ENCODE measurements at regions not wholly inside any gene's neighbourhood (a gene's known extent, or its start where the extent isn't known, plus 50 kb on each side); places are given as distances from the start of the nearest gene placed in this dataset.

GRCh38 chr21:39120876-39121599 lies 62.2 kb downstream of the PSMG1 start:
- in situ Hi-C loops (cut with MboI) (loop anchor here (10.0 kb wide), 2 partner anchors 386 to 616 kb away; no protein-coding TSS in a partner anchor), intact Hi-C loops (cut with micrococcal nuclease; ENCODE audit: unreplicated experiment) (no loop called here)
- WGBS (ENCODE audit: insufficient coverage, insufficient replicate concordance, low lambda C conversion rate, missing lambda C conversion rate) = 20% methylated on average over 10 of the region's 10 CpGs
- no peaks in the 10 kb centered on the region for H3K9me3 ChIP-seq (replicated peaks; ENCODE audit: control insufficient read depth, insufficient read depth, low read length)
- no peaks in the 10 kb centered on the region for H3K4me1 ChIP-seq (ENCODE audit: control insufficient read depth, insufficient read depth, low read length)
- H4K20me1 ChIP-seq (ENCODE audit: control insufficient read depth, insufficient read depth) = no peaks in the 10 kb centered on the region
- ChIA-PET SMC1A (ENCODE audit: uncharacterized antibody, unreplicated experiment) (no interaction called here), CTCF (no interaction called here), RAD21 (ENCODE audit: unreplicated experiment) (no interaction called here), POLR2A (no interaction called here)
- H3K4me2 ChIP-seq (ENCODE audit: control insufficient read depth, insufficient read depth) = no peak overlapping the region
- FAIRE-seq = no peak
- ATAC-seq = no peak
- H3K27ac ChIP-seq (ENCODE audit: control insufficient read depth, insufficient read depth) = no peak overlapping the region
- no peaks in the 10 kb centered on the region for H3K79me2 ChIP-seq (ENCODE audit: control insufficient read depth, insufficient read depth, low read length)
- TF ChIP-seq CHD2 (IDR thresholded peaks at IDR 0.05; ENCODE audit: borderline replicate concordance, low read depth, low read length) = no peak
- no peak for TF ChIP-seq GATAD2B (conservative IDR thresholded peaks at IDR 0.05; ENCODE audit: low read depth)
- no peak for TF ChIP-seq CHD4 (IDR thresholded peaks at IDR 0.05)
- TF ChIP-seq RELB (IDR thresholded peaks at IDR 0.05; ENCODE audit: low read depth) = no peak
- TF ChIP-seq KDM1A (IDR thresholded peaks at IDR 0.05; ENCODE audit: borderline replicate concordance) = no peak
- no peak for TF ChIP-seq RUNX3 (IDR thresholded peaks at IDR 0.05; ENCODE audit: low read length)
- TF ChIP-seq SUZ12 (IDR thresholded peaks at IDR 0.05; ENCODE audit: unreplicated experiment) = no peak
- TF ChIP-seq SMC3 (IDR thresholded peaks at IDR 0.05; ENCODE audit: borderline replicate concordance, low read length) = no peak
- TF ChIP-seq ZBTB11 (CRISPR knock-in tag; IDR thresholded peaks at IDR 0.05) = no peak
- no peak for TF ChIP-seq EGR1 (IDR thresholded peaks at IDR 0.05; ENCODE audit: borderline replicate concordance in 1 of 2, low read depth in 2 of 2, low read length in 2 of 2)
- TF ChIP-seq TBL1XR1 (IDR thresholded peaks at IDR 0.05; ENCODE audit: low read depth, low read length) = no peak
- no peaks in the 10 kb centered on the region for H3K27me3 ChIP-seq (replicated peaks in 1 of 2; ENCODE audit: control insufficient read depth in 2 of 2, insufficient read depth in 2 of 2, low read length in 1 of 2)
- H3K9ac ChIP-seq (ENCODE audit: control insufficient read depth, insufficient read depth, low read length) = no peak overlapping the region
- no peak overlapping the region for H2AFZ ChIP-seq (ENCODE audit: control insufficient read depth, low read depth, low read length)
- H3K4me3 ChIP-seq = no peak overlapping the region
- no peak for DNase-seq (ENCODE audit: low read depth, low spot score)
- H3K36me3 ChIP-seq (ENCODE audit: control insufficient read depth in 2 of 2, insufficient read depth in 2 of 2, low read length in 1 of 2) = no peaks in the 10 kb centered on the region
- BruUV-seq (replicated peaks) = no TSS peak

All from GM12878 (cell line).